GM19324 (cell line): ENCODE measurements at regions not wholly inside any gene's neighbourhood (a gene's known extent, or its start where the extent isn't known, plus 50 kb on each side); places are given as distances from the start of the nearest gene placed in this dataset.

Experiments used
- ATAC-seq: cut with Tn5 transposase; IDR thresholded peaks from one replicate; pipeline ENCODE4 v1.9.1; 2021; ENCODE audit warnings: mild to moderate bottlenecking, moderate library complexity; ENCODE audit not compliant: unreplicated experiment, low FRiP score

GRCh38 chr1:59156051-59156450, 140.8 kb upstream of the FGGY start:
- no peak for ATAC-seq

DNA sequence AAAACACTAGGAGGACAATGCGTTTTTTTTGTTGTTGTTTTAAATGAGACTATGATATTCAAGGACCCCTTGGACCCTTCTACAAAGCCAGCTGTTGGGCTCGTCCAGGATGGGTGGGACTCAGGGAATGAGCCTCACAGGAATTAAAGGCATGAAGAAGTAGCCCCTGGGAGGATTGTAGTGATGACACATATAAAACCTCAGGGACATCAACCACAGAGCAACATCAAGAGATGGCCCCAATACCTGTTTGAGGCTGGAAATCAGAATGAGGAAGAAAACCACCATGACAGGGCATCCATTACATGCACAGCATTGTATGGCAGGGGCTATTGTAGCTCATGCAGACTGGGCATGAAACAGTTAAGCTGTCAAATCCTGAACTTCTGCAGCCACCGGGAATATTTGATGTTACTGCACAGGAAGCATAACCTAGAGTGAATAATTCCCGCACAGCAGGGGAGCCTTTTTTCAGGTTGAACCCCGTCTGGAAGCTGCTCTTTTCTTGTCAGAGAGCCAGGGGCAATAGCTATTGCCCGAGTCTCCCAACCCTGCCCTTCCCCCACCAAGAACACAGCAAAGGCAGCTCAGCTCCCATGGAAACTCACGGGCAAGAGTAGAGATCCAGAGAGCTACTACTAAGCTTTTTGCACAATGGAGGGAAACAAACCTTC, 140.2 kb upstream of the FGGY start:
- no peak for ATAC-seq

- no peak for ATAC-seq
Observed at GRCh38 chr1:59158321-59158720, 138.6 kb upstream of the FGGY start.

GRCh38 chr1:59159557-59160203, 137.2 kb upstream of the FGGY start:
- ATAC-seq: no peak

DNA sequence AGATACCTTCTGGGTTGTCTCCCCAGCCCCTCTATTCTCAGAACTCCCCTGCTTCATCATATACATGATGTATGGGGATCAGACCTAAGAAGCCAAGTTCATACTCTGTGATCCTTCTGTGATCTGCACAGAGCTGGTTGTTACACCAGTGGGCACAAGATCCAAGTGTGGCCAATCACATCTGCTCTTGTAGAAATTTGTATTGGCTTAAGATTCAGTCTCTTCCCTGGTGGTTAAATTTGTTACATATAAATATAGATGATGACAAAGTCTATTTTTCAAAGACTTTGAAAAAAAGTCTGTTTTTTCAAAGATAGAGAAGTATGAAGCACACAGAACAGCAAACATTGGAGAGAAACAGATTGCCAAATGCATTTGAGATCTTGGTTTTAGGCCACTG, 135.8 kb upstream of the FGGY start:
- no peak for ATAC-seq

GRCh38 chr1:59162665-59163064, 134.2 kb upstream of the FGGY start:
- no peak for ATAC-seq

GRCh38 chr1:59163268-59164092, 133.4 kb upstream of the FGGY start:
- no peak for ATAC-seq

DNA sequence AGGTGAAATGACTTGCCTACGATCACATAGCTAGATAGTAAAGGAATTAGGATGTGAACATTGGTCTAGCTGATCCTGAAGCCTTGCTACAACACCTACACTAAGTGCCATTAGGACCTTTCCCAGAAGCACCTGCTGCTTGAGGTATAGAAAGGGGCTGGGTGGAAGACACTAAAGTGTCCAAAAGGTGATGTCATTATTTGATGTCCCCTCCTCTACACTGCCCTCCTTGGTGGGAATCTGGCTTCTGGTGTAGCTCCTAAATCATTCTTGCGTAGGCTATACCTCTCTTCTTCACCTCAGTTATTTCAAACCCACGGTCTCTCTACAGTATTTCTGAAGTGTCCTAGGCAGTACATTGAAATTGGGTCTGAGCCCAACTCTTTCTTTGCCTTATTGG, 132.5 kb upstream of the FGGY start:
- no peak for ATAC-seq

- no peak for ATAC-seq
Observed at GRCh38 chr1:59165353-59165752, 131.5 kb upstream of the FGGY start.

GRCh38 chr1:59169703-59170102, 127.2 kb upstream of the FGGY start:
- no peak for ATAC-seq

- ATAC-seq: no peak
Observed at GRCh38 chr1:59170659-59171058, 126.2 kb upstream of the FGGY start.

GRCh38 chr1:59171788-59172187, 125.1 kb upstream of the FGGY start:
- no peak for ATAC-seq

DNA sequence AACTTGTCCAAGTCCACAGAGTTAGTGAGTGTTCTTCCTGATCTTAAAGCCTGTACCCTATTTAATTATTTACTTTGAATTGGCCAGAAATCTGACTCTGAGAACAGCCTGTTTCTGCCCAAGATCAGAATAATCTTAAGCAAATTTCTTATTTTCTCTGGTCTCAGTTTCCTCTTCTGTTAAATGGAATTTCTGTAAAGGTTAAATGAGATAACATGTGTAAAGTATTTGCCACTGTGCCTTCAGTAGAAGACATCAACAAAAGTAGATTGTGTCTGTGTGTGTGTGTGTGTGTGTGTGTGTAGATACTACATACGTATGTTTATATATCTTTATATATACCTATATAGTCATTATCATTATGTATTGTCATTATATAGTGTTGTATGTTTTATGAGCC, 124.2 kb upstream of the FGGY start:
- ATAC-seq: no peak

DNA sequence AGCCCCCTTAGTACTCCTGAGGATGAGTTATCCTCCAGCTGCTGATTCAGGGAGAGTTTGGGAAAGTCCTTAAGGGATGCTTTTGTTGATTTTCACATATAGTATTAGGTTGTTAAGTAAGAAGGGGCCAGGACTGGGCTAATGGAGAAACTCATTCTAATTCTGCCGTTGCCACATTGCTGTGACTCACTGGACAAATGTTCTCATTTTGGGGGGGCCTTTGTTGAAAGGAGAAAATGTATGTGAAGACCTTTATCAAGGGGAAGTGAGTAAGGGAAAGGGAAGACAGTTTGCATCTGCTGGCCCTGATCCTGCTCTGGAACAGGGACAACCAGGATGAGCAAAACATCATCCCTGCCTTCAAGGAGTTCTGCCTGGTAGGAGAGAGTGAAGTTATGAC, 123.2 kb upstream of the FGGY start:
- no peak for ATAC-seq

- no peak for ATAC-seq
Observed at GRCh38 chr1:59176471-59176870, 120.4 kb upstream of the FGGY start.

DNA sequence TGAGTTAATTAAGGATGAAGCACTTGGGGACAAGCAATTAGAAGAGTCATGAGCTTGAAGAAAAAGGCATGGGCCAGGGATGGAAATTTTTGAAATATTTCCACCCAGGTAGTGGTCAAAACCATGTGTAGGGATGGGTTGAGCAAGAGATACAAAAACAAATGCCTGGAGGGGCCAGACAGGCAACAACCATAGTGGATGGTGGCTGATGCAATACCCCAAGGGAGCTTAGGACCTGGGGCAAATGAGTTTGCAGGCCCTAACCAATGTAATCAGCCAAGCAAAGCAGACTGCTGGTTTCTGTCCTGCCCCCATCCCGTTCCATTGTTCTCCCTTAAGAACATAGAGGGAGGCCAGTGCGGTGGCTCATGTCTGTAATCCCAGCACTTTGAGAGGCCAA, 119.1 kb upstream of the FGGY start:
- ATAC-seq: no peak

DNA sequence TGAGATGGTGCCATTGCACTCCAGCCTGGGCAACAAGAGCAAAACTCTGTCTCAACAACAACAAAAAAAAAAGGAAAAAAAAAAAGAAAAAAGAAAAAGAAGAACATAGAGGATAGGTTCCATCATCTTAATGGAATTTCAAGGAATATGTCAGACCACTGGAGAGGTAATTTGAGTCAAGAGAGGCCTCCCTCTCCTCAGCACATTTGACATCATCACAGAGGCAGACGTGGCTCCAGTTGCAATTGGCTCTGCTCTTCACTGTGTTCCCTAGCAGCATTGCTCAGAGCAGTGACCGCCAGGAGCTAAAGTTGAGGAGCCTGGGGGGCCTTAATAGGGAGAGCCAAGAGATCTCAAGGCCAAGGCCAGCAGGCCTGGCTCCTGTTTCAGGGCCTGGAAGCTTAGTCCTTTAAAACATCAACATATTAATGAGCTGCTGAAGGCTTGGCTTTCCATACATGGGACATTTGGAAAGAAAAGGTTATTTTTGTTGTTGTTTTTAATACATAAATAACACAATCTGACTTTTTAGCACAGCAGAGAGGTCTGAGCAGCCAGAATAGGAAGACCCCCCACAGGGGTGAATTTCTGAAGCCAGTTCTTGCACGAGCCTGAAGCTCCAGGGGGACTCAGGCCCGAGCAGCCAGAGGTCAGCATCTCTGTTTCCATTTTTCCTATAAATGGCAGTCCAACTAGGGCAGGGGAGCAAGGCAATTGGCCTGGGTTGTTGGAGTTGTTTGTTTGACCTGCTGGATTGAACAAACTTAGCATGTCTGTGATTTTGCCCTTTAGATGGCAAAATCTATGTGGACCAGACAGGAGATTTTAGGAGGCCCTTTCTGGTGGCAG, 118.3 kb upstream of the FGGY start:
- ATAC-seq: no peak

GRCh38 chr1:59179673-59180072, 117.2 kb upstream of the FGGY start:
- no peak for ATAC-seq

DNA sequence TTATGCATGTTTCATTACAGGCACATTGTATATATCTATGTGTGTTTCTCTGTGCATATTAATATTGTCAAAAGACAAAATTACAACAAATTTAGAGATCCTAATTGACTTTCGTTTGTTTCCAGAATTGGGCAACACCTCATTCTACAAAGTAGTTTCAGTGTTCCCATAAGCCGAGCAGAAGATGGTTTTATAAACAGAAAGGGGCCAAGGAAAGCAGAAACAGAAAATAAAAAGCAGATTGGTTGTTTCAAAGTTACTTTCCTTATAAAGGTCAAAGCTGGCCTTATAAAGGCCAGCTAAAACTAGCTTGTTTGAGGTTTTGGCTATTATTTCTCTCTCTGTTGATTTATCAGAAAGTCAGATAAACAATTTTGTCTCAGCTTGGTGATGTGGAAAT, 116.2 kb upstream of the FGGY start:
- ATAC-seq: no peak

DNA sequence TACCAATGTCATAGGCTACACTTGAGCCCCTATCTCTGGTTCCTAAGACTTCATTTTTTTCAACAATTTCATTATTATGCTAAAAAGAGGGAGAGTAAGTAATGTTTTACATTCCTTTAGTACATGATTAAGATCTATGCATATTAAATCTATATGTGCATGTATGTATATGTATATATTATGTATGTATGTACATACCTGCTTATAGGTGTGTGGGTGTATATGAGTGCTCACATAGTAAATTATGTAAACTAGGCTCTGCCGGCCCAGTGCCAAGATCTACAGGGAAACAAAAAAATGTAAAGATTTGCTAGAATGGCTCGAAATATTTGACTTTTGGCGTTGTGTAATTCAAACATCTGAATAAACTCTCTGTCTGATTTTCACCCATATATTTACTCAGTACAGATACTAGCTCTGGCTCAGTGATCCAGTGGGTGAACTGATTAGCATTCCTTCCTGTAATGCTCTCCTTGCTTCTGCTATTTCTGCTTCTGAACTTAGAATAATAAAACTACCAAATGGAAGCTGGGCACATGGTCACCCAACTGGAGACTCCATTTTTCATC, 113.1 kb upstream of the FGGY start:
- ATAC-seq: no peak
